CD14-positive monocyte (primary cell): ENCODE measurements at regions not wholly inside any gene's neighbourhood (a gene's known extent, or its start where the extent isn't known, plus 50 kb on each side); places are given as distances from the start of the nearest gene placed in this dataset.

Source experiments
- DNase-seq, 3 donors: peaks; one replicate each; pipeline ENCODE4 v3.0.0-alpha.2; 2011 to 2022
- H2AFZ ChIP-seq: 2 replicates; pipeline ENCODE4 v1.6.0; 2012; ENCODE audit warnings: mild to moderate bottlenecking, low read depth, low read length, inconsistent platforms; ENCODE audit not compliant: insufficient read depth, poor library complexity, severe bottlenecking
- H3K27ac ChIP-seq, 2 donors: 1 replicate in 1 of 2; 2 replicates in 1 of 2; pipeline ENCODE4 v1.5.1; 2012 to 2013; ENCODE audit warnings: low read length in 2 of 2, control low read depth in 1 of 2, inconsistent platforms in 1 of 2, low read depth in 1 of 2, mild to moderate bottlenecking in 1 of 2
- H3K27me3 ChIP-seq, 2 donors: one replicate each; pipeline versions ENCODE4 v1.6.0 to v1.6.1; 2011 to 2013; ENCODE audit warnings: low read length in 2 of 2; ENCODE audit not compliant: control insufficient read depth in 2 of 2, insufficient read depth in 2 of 2
- H3K36me3 ChIP-seq, 2 donors: replicated peaks in 1 of 2; 1 replicate in 1 of 2; 2 replicates in 1 of 2; pipeline versions ENCODE4 v1.5.1 to v1.6.1; 2012 to 2013; ENCODE audit warnings: low read length in 2 of 2, control low read depth in 1 of 2, inconsistent platforms in 1 of 2, mild to moderate bottlenecking in 1 of 2; ENCODE audit not compliant: insufficient read depth in 2 of 2, control insufficient read depth in 1 of 2
- H3K4me1 ChIP-seq, 2 donors: 1 replicate in 1 of 2; 2 replicates in 1 of 2; pipeline versions ENCODE4 v1.5.1 to v1.6.1; 2012 to 2013; ENCODE audit warnings: low read length in 2 of 2, control low read depth in 1 of 2, inconsistent platforms in 1 of 2, mild to moderate bottlenecking in 1 of 2, moderate library complexity in 1 of 2; ENCODE audit not compliant: insufficient read depth in 2 of 2, control insufficient read depth in 1 of 2
- H3K4me2 ChIP-seq: replicated peaks from 2 replicates; pipeline ENCODE3; 2012; ENCODE audit warnings: low read length, moderate library complexity, mild to moderate bottlenecking; ENCODE audit not compliant: poor library complexity, severe bottlenecking; ENCODE audit errors: extremely low read depth
- H3K4me3 ChIP-seq, 3 experiments: fragments of 200-600 bp in 1 of 3; sonication (generic) in 1 of 3; replicated peaks in 1 of 3; 1 replicate in 2 of 3; 2 replicates in 1 of 3; pipeline ENCODE4 v1.5.1; 2011 to 2013; ENCODE audit warnings: low read length in 3 of 3, mild to moderate bottlenecking in 3 of 3, control low read depth in 2 of 3, low read depth in 2 of 3, inconsistent platforms in 1 of 3, moderate library complexity in 1 of 3
- H3K79me2 ChIP-seq: 2 replicates; pipeline ENCODE4 v1.6.0; 2012; ENCODE audit warnings: mild to moderate bottlenecking, control low read depth, inconsistent platforms, low read length, moderate library complexity; ENCODE audit not compliant: insufficient read depth
- H3K9ac ChIP-seq: 2 replicates; pipeline ENCODE4 v1.6.0; 2017; ENCODE audit warnings: low read length, mild to moderate bottlenecking; ENCODE audit not compliant: insufficient read depth, poor library complexity, severe bottlenecking
- H3K9me3 ChIP-seq, 2 donors: replicated peaks in 1 of 2; 1 replicate in 1 of 2; 2 replicates in 1 of 2; pipeline versions ENCODE4 v1.5.1 to v1.6.1; 2012 to 2013; ENCODE audit warnings: low read length in 2 of 2, control low read depth in 1 of 2; ENCODE audit not compliant: control insufficient read depth in 1 of 2, insufficient read depth in 1 of 2
- H4K20me1 ChIP-seq: 2 replicates; pipeline ENCODE4 v1.6.0; 2012; ENCODE audit warnings: mild to moderate bottlenecking, low read length, control low read depth, moderate library complexity; ENCODE audit not compliant: insufficient read depth
- H3K27ac Mint-ChIP-seq, 7 donors: one replicate each; pipeline ENCODE4 v1.8.0; 2020; ENCODE audit warnings: mild to moderate bottlenecking in 7 of 7, mixed read lengths in 7 of 7, moderate library complexity in 6 of 7, inconsistent platforms in 2 of 7
- H3K27me3 Mint-ChIP-seq, 3 donors: one replicate each; pipeline ENCODE4 v1.8.0; 2021 to 2022; ENCODE audit warnings: low read depth in 3 of 3, mild to moderate bottlenecking in 3 of 3, mixed read lengths in 3 of 3, moderate library complexity in 3 of 3, inconsistent platforms in 1 of 3
- H3K36me3 Mint-ChIP-seq, 2 donors: one replicate each; pipeline ENCODE4 v1.8.0; 2020; ENCODE audit warnings: mixed read lengths in 2 of 2, inconsistent platforms in 1 of 2, mild to moderate bottlenecking in 1 of 2
- H3K4me1 Mint-ChIP-seq: one replicate; pipeline ENCODE4 v1.8.0; 2020; ENCODE audit warnings: mild to moderate bottlenecking, mixed read lengths
- H3K4me3 Mint-ChIP-seq, 2 donors: one replicate each; pipeline ENCODE4 v1.8.0; 2020; ENCODE audit warnings: mild to moderate bottlenecking in 2 of 2, mixed read lengths in 2 of 2, moderate library complexity in 1 of 2
- H3K9me3 Mint-ChIP-seq, 7 donors: one replicate each; pipeline ENCODE4 v1.8.0; 2020 to 2022; ENCODE audit warnings: mixed read lengths in 7 of 7, mild to moderate bottlenecking in 6 of 7, moderate library complexity in 6 of 7, inconsistent platforms in 2 of 7
- CTCF ChIP-seq: fragments of 200-600 bp; IDR thresholded peaks from one replicate; pipeline ENCODE4 v1.8.0; 2022; ENCODE audit warnings: antibody characterized with exemption, mild to moderate bottlenecking
- WGBS: methylation state at CpG from one replicate; pipeline ENCODE4 v1.1.5; 2013; ENCODE audit warnings: missing lambda C conversion rate; ENCODE audit not compliant: insufficient coverage; 5-methylcytosine and 5-hydroxymethylcytosine counted together
- intact Hi-C, 2 donors: fragments of 100-400 bp; cut with micrococcal nuclease; formaldehyde crosslinking; loops; one replicate each; pipeline versions ENCODE4 v1.15.0 to v1.15.1; 2023

- WGBS: no CpG with 5 or more reads among the region's 3 CpGs
- Mint-ChIP-seq H3K4me3 (no peak overlapping the region), H3K4me1 (no peaks in the 10 kb centered on the region), H3K27ac (no peak overlapping the region), H3K27me3 (no peaks in the 10 kb centered on the region), H3K9me3 (peaks cover 0 to 5% (median 0%) of the 10 kb centered on the region in 7 donors), H3K36me3 (no peaks in the 10 kb centered on the region)
- intact Hi-C loops: no loop called here
- Histone ChIP-seq H3K4me1 (no peaks in the 10 kb centered on the region), H3K9ac (no peak overlapping the region), H3K9me3 (no peaks in the 10 kb centered on the region), H3K4me2 (no peak overlapping the region), H3K27me3 (no peaks in the 10 kb centered on the region), H3K27ac (no peak overlapping the region), H3K36me3 (no peaks in the 10 kb centered on the region), H3K79me2 (no peaks in the 10 kb centered on the region), H3K4me3 (no peak overlapping the region), H2AFZ (no peak overlapping the region), H4K20me1 (no peaks in the 10 kb centered on the region)
- DNase-seq: no peak
- no peak for TF ChIP-seq CTCF
Observed at GRCh38 chr13:38053896-38054295, 184.3 kb upstream of the TRPC4 start.

GRCh38 chr13:38046049-38046376, 176.4 kb upstream of the TRPC4 start:
- Histone ChIP-seq H4K20me1 (no peaks in the 10 kb centered on the region), H3K36me3 (no peaks in the 10 kb centered on the region), H2AFZ (no peak overlapping the region), H3K27ac (no peak overlapping the region), H3K79me2 (no peaks in the 10 kb centered on the region), H3K4me1 (no peaks in the 10 kb centered on the region), H3K27me3 (no peaks in the 10 kb centered on the region), H3K4me2 (no peak overlapping the region), H3K9me3 (peaks cover 11 to 20% of the 10 kb centered on the region in 2 donors), H3K9ac (no peak overlapping the region), H3K4me3 (no peak overlapping the region)
- no peak for DNase-seq
- intact Hi-C loops: no loop called here
- 70% methylated on average over 1 of the region's 1 CpG for WGBS
- no peak for TF ChIP-seq CTCF
- H3K9me3 Mint-ChIP-seq: peaks cover 0 to 18% (median 6%) of the 10 kb centered on the region in 7 donors
- no peaks in the 10 kb centered on the region for H3K27me3 Mint-ChIP-seq
- no peaks in the 10 kb centered on the region for H3K36me3 Mint-ChIP-seq
- H3K4me3 Mint-ChIP-seq: no peak overlapping the region
- H3K4me1 Mint-ChIP-seq: no peaks in the 10 kb centered on the region
- no peak overlapping the region for H3K27ac Mint-ChIP-seq
